DMS153 treated with DMSO at 0.1 percent for 48 hours (cell line): ENCODE measurements at regions not wholly inside any gene's neighbourhood (a gene's known extent, or its start where the extent isn't known, plus 50 kb on each side); places are given as distances from the start of the nearest gene placed in this dataset.
"Not testable (repeated sequence)": the region's sequence is repeated elsewhere in the genome, so short reads cannot be mapped to it uniquely, and the experiment has no call there.

Experiments used
- DNase-seq: peaks from one replicate; lab custom pipeline; 2025; ENCODE audit not compliant: unreplicated experiment; lab: John Stamatoyannopoulos, UW

- DNase-seq: no peak
Measured at GRCh38 chr11:24131698-24132097, 365.2 kb upstream of the LUZP2 start.

GRCh38 chr11:24132471-24132870 is 364.4 kb upstream of the LUZP2 start:
- DNase-seq: no peak

GRCh38 chr11:24134879-24135589 is 361.8 kb upstream of the LUZP2 start:
- DNase-seq: no peak

- no peak for DNase-seq
Measured at GRCh38 chr11:24142062-24142461, 354.8 kb upstream of the LUZP2 start.

- no peak for DNase-seq
Measured at GRCh38 chr11:24145411-24145810, 351.4 kb upstream of the LUZP2 start.

- no peak for DNase-seq
Measured at GRCh38 chr11:24153337-24153736, 343.5 kb upstream of the LUZP2 start.

GRCh38 chr11:24155792-24156191 is 341.1 kb upstream of the LUZP2 start:
- DNase-seq: no peak

- DNase-seq: no peak
Measured at GRCh38 chr11:24157316-24157715, 339.5 kb upstream of the LUZP2 start.

- no peak for DNase-seq
Measured at GRCh38 chr11:24161587-24161986, 335.3 kb upstream of the LUZP2 start.

GRCh38 chr11:24163146-24163545 is 333.7 kb upstream of the LUZP2 start:
- DNase-seq: no peak

- DNase-seq: no peak
Measured at GRCh38 chr11:24163841-24164240, 333.0 kb upstream of the LUZP2 start.

- no peak for DNase-seq
Measured at GRCh38 chr11:24171869-24172268, 325.0 kb upstream of the LUZP2 start.

- DNase-seq: no peak
Measured at GRCh38 chr11:24181395-24182047, 315.3 kb upstream of the LUZP2 start.

GRCh38 chr11:24185535-24185934 is 311.3 kb upstream of the LUZP2 start:
- DNase-seq: not testable (repeated sequence)

- no peak for DNase-seq
Measured at GRCh38 chr11:24196733-24197132, 300.1 kb upstream of the LUZP2 start.

- no peak for DNase-seq
Measured at GRCh38 chr11:24198481-24198880, 298.4 kb upstream of the LUZP2 start.

GRCh38 chr11:24199461-24199860 is 297.4 kb upstream of the LUZP2 start:
- no peak for DNase-seq

GRCh38 chr11:24206030-24206429 is 290.8 kb upstream of the LUZP2 start:
- no peak for DNase-seq

GRCh38 chr11:24206511-24206910 is 290.3 kb upstream of the LUZP2 start:
- no peak for DNase-seq

GRCh38 chr11:24216488-24216887 is 280.4 kb upstream of the LUZP2 start:
- no peak for DNase-seq

- not testable (repeated sequence) for DNase-seq
Measured at GRCh38 chr11:24217319-24217718, 279.5 kb upstream of the LUZP2 start.

- no peak for DNase-seq
Measured at GRCh38 chr11:24225501-24225900, 271.4 kb upstream of the LUZP2 start.

- no peak for DNase-seq
Measured at GRCh38 chr11:24226606-24227005, 270.2 kb upstream of the LUZP2 start.
